Keratinocyte (primary cell): ENCODE measurements at regions not wholly inside any gene's neighbourhood (a gene's known extent, or its start where the extent isn't known, plus 50 kb on each side); places are given as distances from the start of the nearest gene placed in this dataset.
A peak's percentile ranks its signal among the peaks of the same experiment; 100 is the strongest.

Source experiments
- DNase-seq: peaks from one replicate; pipeline ENCODE4 v3.0.0-alpha.2; 2011; ENCODE audit warnings: low read depth, missing footprints, low spot score
- FAIRE-seq: peaks from 2 replicates; lab custom pipeline; 2011; peaks lifted over from hg19 to GRCh38; lab: Jason Lieb, UNC
- H2AFZ ChIP-seq: 2 replicates; pipeline ENCODE4 v1.6.0; 2012; ENCODE audit warnings: low read length, control low read depth, inconsistent platforms; ENCODE audit not compliant: control insufficient read depth
- H3K27ac ChIP-seq: 2 replicates; pipeline ENCODE4 v1.5.1; 2011; ENCODE audit warnings: low read length; ENCODE audit not compliant: control insufficient read depth, insufficient read depth
- H3K27me3 ChIP-seq: 3 replicates; pipeline ENCODE4 v1.6.0; 2011; ENCODE audit warnings: low read length; ENCODE audit not compliant: control insufficient read depth, insufficient read depth; ENCODE audit errors: extremely low read depth
- H3K36me3 ChIP-seq, 2 experiments: 2 replicates in 1 of 2; 3 replicates in 1 of 2; pipeline ENCODE4 v1.5.1; 2011; ENCODE audit warnings: low read length in 2 of 2, mild to moderate bottlenecking in 1 of 2; ENCODE audit not compliant: control insufficient read depth in 2 of 2, insufficient read depth in 2 of 2; ENCODE audit errors: extremely low read depth in 1 of 2
- H3K4me1 ChIP-seq: 3 replicates; pipeline ENCODE4 v1.5.1; 2011; ENCODE audit warnings: low read length; ENCODE audit not compliant: control insufficient read depth, insufficient read depth; ENCODE audit errors: extremely low read depth
- H3K4me2 ChIP-seq: 3 replicates; pipeline ENCODE4 v1.6.0; 2011; ENCODE audit warnings: low read depth, low read length; ENCODE audit not compliant: control insufficient read depth, insufficient read depth; ENCODE audit errors: extremely low read depth
- H3K4me3 ChIP-seq, 3 experiments: fragments of 200-600 bp in 1 of 3; sonication (generic) in 1 of 3; 2 replicates in 2 of 3; 3 replicates in 1 of 3; pipeline ENCODE4 v1.5.1; 2011 to 2016; ENCODE audit warnings: low read length in 3 of 3, mild to moderate bottlenecking in 3 of 3, control low read depth in 2 of 3, inconsistent platforms in 1 of 3, low read depth in 1 of 3, mixed read lengths in 1 of 3, mixed run types in 1 of 3, moderate library complexity in 1 of 3; ENCODE audit not compliant: control insufficient read depth in 2 of 3, insufficient read depth in 2 of 3; ENCODE audit errors: extremely low read depth in 1 of 3
- H3K79me2 ChIP-seq: 2 replicates; pipeline ENCODE4 v1.6.0; 2012; ENCODE audit warnings: low read length; ENCODE audit not compliant: control insufficient read depth, insufficient read depth
- H3K9ac ChIP-seq: 3 replicates; pipeline ENCODE4 v1.6.0; 2011; ENCODE audit warnings: low read length; ENCODE audit not compliant: control insufficient read depth, insufficient read depth; ENCODE audit errors: extremely low read depth
- H3K9me1 ChIP-seq: 3 replicates; pipeline ENCODE4 v1.6.0; 2011; ENCODE audit warnings: low read length; ENCODE audit not compliant: control insufficient read depth, insufficient read depth; ENCODE audit errors: extremely low read depth
- H3K9me3 ChIP-seq: 2 replicates; pipeline ENCODE4 v1.5.1; 2012; ENCODE audit warnings: low read depth, low read length; ENCODE audit not compliant: control insufficient read depth
- H4K20me1 ChIP-seq: 3 replicates; pipeline ENCODE4 v1.6.0; 2011; ENCODE audit warnings: low read length; ENCODE audit not compliant: control insufficient read depth, insufficient read depth; ENCODE audit errors: extremely low read depth
- CTCF ChIP-seq, 3 experiments: IDR thresholded peaks in 1 of 3; conservative IDR thresholded peaks in 1 of 3; optimal IDR thresholded peaks in 1 of 3; 2 replicates in 2 of 3; 3 replicates in 1 of 3; pipeline versions ENCODE3 to v1.5.1; 2011; ENCODE audit warnings: low read length in 3 of 3, mild to moderate bottlenecking in 3 of 3, moderate library complexity in 2 of 3, control low read depth in 1 of 3, inconsistent platforms in 1 of 3; ENCODE audit not compliant: insufficient read depth in 2 of 3; ENCODE audit errors: extremely low read depth in 1 of 3
- EZH2 ChIP-seq: IDR thresholded peaks from one replicate; pipeline ENCODE4 v1.6.1; 2012; ENCODE audit warnings: inconsistent platforms, mild to moderate bottlenecking, low read length, moderate library complexity
- dilution Hi-C: fragments of 300-500 bp; cut with MboI; formaldehyde crosslinking; loops from one replicate; pipeline ENCODE4 v1.7.0; 2020; ENCODE audit warnings: low sequenced_read_pairs; ENCODE audit not compliant: extremely low pct_ligation_motif_present

- no peaks in the 10 kb centered on the region for H3K4me1 ChIP-seq
- H3K9ac ChIP-seq, result no peak overlapping the region
- H3K4me3 ChIP-seq, result no peak overlapping the region
- no peak overlapping the region for H3K27ac ChIP-seq
- TF ChIP-seq CTCF (optimal IDR thresholded peaks at IDR 0.05 in 1 of 3, IDR thresholded peaks at IDR 0.05 in 1 of 3, conservative IDR thresholded peaks at IDR 0.05 in 1 of 3; ENCODE audit: extremely low read depth in 1 of 3, insufficient read depth in 2 of 3, low read length in 3 of 3), result no peak
- no peak for TF ChIP-seq EZH2
- H4K20me1 ChIP-seq, result peaks cover 2% of the 10 kb centered on the region
- no peaks in the 10 kb centered on the region for H3K27me3 ChIP-seq
- peak; percentile 36 for DNase-seq
- no peaks in the 10 kb centered on the region for H3K9me3 ChIP-seq
- no peak overlapping the region for H2AFZ ChIP-seq
- dilution Hi-C loops, result no loop called here
- H3K36me3 ChIP-seq, result no peaks in the 10 kb centered on the region
- no peak overlapping the region for H3K4me2 ChIP-seq
- FAIRE-seq, result no peak
- no peaks in the 10 kb centered on the region for H3K9me1 ChIP-seq
- H3K79me2 ChIP-seq, result no peaks in the 10 kb centered on the region
These were observed 202.0 kb upstream of the SNX19 start for GRCh38 chr11:131118247-131118646.

GRCh38 chr11:131121426-131122333 is 205.4 kb upstream of the SNX19 start:
- Histone ChIP-seq H2AFZ (no peak overlapping the region), H3K27me3 (no peaks in the 10 kb centered on the region), H4K20me1 (peaks cover 2% of the 10 kb centered on the region), H3K4me2 (no peak overlapping the region), H3K9ac (no peak overlapping the region), H3K4me1 (no peaks in the 10 kb centered on the region), H3K4me3 (no peak overlapping the region), H3K9me3 (no peaks in the 10 kb centered on the region), H3K79me2 (no peaks in the 10 kb centered on the region), H3K9me1 (no peaks in the 10 kb centered on the region), H3K27ac (no peak overlapping the region), H3K36me3 (no peaks in the 10 kb centered on the region)
- no peak for FAIRE-seq
- no peak for DNase-seq
- TF ChIP-seq CTCF (optimal IDR thresholded peaks at IDR 0.05 in 1 of 3, IDR thresholded peaks at IDR 0.05 in 1 of 3, conservative IDR thresholded peaks at IDR 0.05 in 1 of 3; ENCODE audit: extremely low read depth in 1 of 3, insufficient read depth in 2 of 3, low read length in 3 of 3) (no peak), EZH2 (no peak)
- dilution Hi-C loops, result no loop called here
